Esophagus (tissue), 2 donors: ENCODE measurements at regions not wholly inside any gene's neighbourhood (a gene's known extent, or its start where the extent isn't known, plus 50 kb on each side); places are given as distances from the start of the nearest gene placed in this dataset.
"Not testable (repeated sequence)": the region's sequence is repeated elsewhere in the genome, so short reads cannot be mapped to it uniquely, and the experiment has no call there.

Experiments used
- H3K27ac ChIP-seq, 2 donors: one replicate each; pipeline ENCODE4 v1.5.1; 2013; ENCODE audit warnings: low read depth in 2 of 2, mild to moderate bottlenecking in 2 of 2, inconsistent platforms in 1 of 2, low read length in 1 of 2, moderate library complexity in 1 of 2
- H3K27me3 ChIP-seq, 2 donors: one replicate each; pipeline ENCODE4 v1.6.1; 2013; ENCODE audit warnings: low read length in 2 of 2, control low read depth in 1 of 2, mild to moderate bottlenecking in 1 of 2; ENCODE audit not compliant: insufficient read depth in 2 of 2, control insufficient read depth in 1 of 2
- H3K36me3 ChIP-seq, 2 donors: one replicate each; pipeline ENCODE4 v1.6.1; 2013; ENCODE audit warnings: low read length in 1 of 2; ENCODE audit not compliant: control insufficient read depth in 2 of 2, insufficient read depth in 2 of 2
- H3K4me1 ChIP-seq, 2 donors: one replicate each; pipeline ENCODE4 v1.6.1; 2013; ENCODE audit warnings: low read length in 1 of 2; ENCODE audit not compliant: control insufficient read depth in 2 of 2, insufficient read depth in 2 of 2
- H3K4me3 ChIP-seq, 2 donors: one replicate each; pipeline ENCODE4 v1.5.1; 2013; ENCODE audit warnings: low read length in 2 of 2, mild to moderate bottlenecking in 2 of 2, low read depth in 1 of 2, moderate library complexity in 1 of 2
- H3K9me3 ChIP-seq, 2 donors: one replicate each; pipeline ENCODE4 v1.6.1; 2013; ENCODE audit warnings: mild to moderate bottlenecking in 2 of 2, low read depth in 1 of 2, low read length in 1 of 2, moderate library complexity in 1 of 2; ENCODE audit not compliant: control insufficient read depth in 2 of 2, insufficient read depth in 1 of 2
- WGBS, 2 donors: extraction: QIAGEN DNeasy Blood & Tissue Kit; methylation state at CpG; one replicate each; pipeline ENCODE4 v1.1.7; 2013; 5-methylcytosine and 5-hydroxymethylcytosine counted together
- donor health status: healthy with polysubstance abuse.
- donor health status: Bipolar disorder and iron deficiency.

DNA sequence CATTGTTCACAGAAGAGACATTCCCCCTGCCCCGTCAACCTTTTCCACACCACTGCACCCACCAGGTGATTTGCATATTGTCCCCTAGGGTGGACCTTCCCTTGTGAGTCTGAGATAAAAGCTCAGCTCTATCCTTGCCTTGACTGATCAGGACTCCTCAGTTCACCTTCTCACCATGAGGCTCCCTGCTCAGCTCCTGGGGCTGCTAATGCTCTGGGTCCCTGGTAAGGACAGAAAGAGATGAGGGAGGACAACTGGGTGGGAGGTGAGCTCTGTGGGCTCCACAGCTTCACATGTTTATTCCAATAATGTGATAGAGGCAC, 1160.1 kb downstream of the RPIA start:
- Histone ChIP-seq H3K27me3 (no peaks in the 10 kb centered on the region), H3K4me3 (no peak overlapping the region)
- 77 to 83% methylated on average over 1 of the region's 1 CpG for WGBS, 2 donors

DNA sequence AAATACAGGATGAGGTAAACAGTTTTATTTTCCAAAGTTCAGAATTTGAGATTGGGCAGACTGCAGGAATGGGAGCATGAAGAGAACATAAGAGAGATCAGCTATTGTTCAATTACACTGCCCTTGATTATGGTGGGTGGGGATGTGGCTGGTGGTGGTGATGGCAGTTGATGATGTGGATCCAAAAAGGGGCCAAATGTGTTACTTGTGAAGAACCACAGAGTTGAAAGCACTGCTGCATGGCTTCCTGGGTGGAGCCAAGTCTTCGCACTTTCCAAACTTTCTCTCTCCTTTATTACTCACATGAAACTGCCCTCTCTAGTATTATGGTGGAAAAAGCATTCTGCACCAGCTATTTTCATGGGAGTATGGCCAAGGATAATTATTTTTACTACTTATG, 1162.0 kb downstream of the RPIA start:
- H3K4me1 ChIP-seq, H3K9me3 ChIP-seq, H3K27me3 ChIP-seq, H3K36me3 ChIP-seq, H3K4me3 ChIP-seq, H3K27ac ChIP-seq: not testable (repeated sequence)
- no CpG with 5 or more reads among the region's 1 CpG for WGBS, 2 donors

More for the DNA sequence above, 1160.1 kb downstream of the RPIA start:
- Histone ChIP-seq H3K9me3 (no peaks in the 10 kb centered on the region), H3K4me1 (no peaks in the 10 kb centered on the region), H3K27ac (no peak overlapping the region), H3K36me3 (no peaks in the 10 kb centered on the region)

DNA sequence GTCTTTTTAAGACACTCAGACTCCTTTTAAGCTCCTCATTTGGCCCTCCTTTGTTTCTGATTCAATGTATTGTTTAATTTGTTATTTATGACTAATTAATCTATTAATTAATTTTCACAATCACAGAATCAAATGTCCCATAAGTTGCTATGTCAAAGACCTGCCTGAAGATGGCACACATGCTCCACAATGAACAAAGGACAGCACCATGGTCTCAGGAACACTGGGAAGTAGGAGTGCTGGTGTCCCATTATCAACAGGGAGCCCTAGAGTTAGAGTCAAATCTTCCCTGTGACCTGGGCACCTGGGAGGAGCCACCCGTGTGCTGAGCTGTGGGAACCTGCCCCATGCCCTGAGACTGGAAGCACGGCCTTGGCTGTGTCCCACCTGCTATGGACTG, 1164.3 kb downstream of the RPIA start:
- not testable (repeated sequence) for H3K4me3 ChIP-seq, H3K36me3 ChIP-seq, H3K27ac ChIP-seq, H3K27me3 ChIP-seq, H3K4me1 ChIP-seq, H3K9me3 ChIP-seq
- WGBS, 2 donors = 50% methylated on average over 1 of the region's 2 CpGs; no CpG with 5 or more reads in 1 of the 2 donors

DNA sequence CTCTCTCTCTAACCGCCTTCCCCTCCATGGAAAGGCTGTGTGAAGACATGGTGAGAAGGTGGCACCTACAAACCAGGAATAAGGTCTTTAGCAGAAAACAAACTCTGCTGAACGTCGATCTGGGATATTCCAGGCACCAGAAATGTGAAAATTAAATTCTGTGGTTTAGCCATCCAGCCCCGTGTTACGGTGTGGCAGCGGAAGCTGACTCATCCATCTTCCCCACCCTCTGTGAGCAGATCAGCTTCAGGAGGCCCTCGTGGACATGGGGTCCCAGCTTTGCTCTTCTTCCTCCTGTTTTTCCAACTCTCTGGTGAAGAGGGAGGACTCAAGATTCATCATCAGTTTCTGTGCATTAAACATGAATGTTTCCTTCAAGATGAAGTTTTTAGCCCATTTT, 1164.8 kb downstream of the RPIA start:
- not testable (repeated sequence) for H3K9me3 ChIP-seq, H3K27me3 ChIP-seq
- 0 to 8% methylated on average over 1 of the region's 7 CpGs for WGBS, 2 donors

DNA sequence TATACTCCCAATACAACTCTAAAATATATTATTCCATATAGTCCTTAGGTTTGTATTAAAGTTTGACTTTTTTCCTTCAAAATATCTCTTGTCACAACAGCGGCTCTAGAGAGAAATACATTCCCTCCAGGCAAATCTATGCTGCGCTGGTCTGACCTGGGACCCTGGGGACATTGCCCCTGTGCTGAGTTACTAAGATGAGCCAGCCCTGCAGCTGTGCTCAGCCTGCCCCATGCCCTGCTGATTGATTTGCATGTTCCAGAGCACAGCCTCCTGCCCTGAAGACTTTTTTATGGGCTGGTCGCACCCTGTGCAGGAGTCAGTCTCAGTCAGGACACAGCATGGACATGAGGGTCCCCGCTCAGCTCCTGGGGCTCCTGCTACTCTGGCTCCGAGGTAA, 1170.7 kb downstream of the RPIA start:
- 35 to 83% methylated on average over 1 of the region's 5 CpGs for WGBS, 2 donors
- not testable (repeated sequence) for H3K27me3 ChIP-seq, H3K4me1 ChIP-seq

More for the DNA sequence above, 1164.8 kb downstream of the RPIA start:
- H3K27ac ChIP-seq, H3K4me1 ChIP-seq, H3K36me3 ChIP-seq, H3K4me3 ChIP-seq: not testable (repeated sequence)

DNA sequence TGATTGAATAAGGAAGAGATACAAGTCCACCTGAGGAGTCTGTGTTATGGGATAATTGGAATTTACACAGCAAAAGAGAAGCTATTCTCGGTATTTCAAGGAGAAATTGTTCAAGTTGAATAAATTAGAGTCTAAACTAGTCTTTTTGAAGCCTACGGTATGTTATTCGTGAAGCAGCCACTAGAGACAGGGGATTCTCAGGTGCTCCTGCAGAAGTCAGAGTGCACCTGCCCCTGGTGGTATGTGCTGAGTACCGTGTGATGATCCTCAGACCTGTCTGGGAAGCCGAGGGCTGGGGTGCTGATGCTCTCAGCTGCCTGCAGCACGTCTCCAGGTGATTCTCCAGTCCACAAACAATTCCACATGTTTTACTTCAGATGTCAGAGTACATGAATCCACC, 1171.7 kb downstream of the RPIA start:
- not testable (repeated sequence) for H3K4me1 ChIP-seq
- WGBS, 2 donors = no CpG with 5 or more reads among the region's 6 CpGs

More for the DNA sequence above, 1170.7 kb downstream of the RPIA start:
- not testable (repeated sequence) for H3K9me3 ChIP-seq, H3K4me3 ChIP-seq, H3K36me3 ChIP-seq, H3K27ac ChIP-seq

DNA sequence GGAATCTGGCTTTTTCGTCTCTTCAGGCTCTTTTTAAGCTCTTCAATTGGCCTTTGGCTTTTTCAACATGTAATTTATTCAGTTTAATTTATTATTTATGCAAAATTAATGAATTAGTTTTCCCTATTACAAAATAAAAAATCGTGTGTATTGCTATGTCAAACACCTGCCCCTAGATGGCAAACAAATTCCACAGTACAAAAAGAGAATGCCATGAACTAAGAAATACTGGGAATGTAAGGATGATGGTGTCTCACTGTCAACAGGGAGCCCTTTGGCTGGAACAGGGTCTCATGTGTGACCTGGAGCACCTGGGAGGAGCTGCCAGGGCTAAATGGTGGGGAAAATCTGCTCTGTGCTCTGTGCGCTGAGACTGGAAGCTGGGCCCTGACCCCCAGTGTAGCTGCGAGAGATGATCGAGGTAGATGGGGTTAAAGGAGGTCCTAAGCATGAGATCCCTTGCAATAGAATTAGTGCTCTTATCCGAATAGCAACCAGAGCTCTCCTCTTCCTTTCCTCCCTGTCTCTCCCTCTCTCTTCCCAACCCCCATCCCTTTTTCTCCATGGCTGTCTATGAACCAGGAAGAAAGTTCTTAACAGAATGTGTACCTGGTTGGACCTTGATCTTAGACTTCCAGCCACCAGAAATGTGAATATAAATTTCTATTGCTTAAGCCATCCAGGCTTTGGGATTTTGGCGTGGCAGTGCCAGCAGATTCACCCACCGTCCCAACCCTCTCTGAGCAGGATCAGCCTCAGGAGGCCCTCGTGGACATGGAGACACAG, 1183.5 kb downstream of the RPIA start:
- not testable (repeated sequence) for H3K4me1 ChIP-seq, H3K27me3 ChIP-seq, H3K27ac ChIP-seq, H3K36me3 ChIP-seq, H3K9me3 ChIP-seq, H3K4me3 ChIP-seq
- WGBS, 2 donors = 38 to 62% methylated on average over 2 to 3 of the region's 9 CpGs

More for the DNA sequence above, 1171.7 kb downstream of the RPIA start:
- H3K36me3 ChIP-seq, H3K9me3 ChIP-seq, H3K27me3 ChIP-seq, H3K27ac ChIP-seq, H3K4me3 ChIP-seq: not testable (repeated sequence)

DNA sequence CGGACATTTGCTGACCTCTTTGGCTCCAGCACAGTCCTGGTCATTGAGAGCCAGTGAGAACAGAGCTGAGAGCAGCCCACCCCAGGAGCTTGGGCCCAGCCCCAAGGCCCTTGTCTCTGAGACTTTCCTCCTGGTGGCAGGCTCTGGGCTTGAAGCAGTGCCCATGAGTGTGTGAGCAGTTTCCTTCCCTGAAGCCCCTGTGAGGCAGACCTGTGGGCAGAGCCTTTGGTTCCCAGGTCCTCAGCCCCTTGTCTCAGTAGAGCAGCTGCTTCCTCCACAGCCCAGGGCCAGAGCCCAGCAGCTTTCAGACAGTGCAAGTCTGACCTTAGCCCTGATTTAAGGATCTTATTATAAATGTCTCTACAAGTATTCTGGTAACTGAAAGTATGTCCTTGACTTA, 1185.0 kb downstream of the RPIA start:
- H3K4me3 ChIP-seq, H3K9me3 ChIP-seq, H3K36me3 ChIP-seq, H3K4me1 ChIP-seq, H3K27ac ChIP-seq, H3K27me3 ChIP-seq: not testable (repeated sequence)
- WGBS, 2 donors = no CpG with 5 or more reads among the region's 1 CpG

DNA sequence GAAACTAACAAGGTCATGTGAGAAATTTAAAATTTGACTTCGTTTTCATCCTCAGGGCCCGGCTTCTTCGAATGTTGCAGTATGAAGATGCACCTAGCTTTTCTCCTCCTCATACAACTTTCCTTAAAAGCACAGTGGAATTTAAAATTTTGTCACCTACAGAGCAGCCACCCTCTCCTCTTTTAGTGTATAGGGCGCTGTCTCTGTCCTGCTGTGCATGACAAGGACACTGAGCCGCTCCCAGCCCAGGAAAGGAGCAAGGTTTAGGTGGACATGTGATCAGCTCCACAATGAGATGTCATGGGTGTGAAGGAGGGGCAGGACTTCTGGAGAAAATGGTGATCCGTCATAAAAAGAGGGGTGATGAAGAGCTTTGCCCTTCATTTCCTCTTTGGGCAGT, 1185.4 kb downstream of the RPIA start:
- not testable (repeated sequence) for H3K27me3 ChIP-seq, H3K9me3 ChIP-seq, H3K4me1 ChIP-seq, H3K36me3 ChIP-seq, H3K27ac ChIP-seq, H3K4me3 ChIP-seq
- WGBS, 2 donors = 69 to 83% methylated on average over 6 of the region's 6 CpGs

DNA sequence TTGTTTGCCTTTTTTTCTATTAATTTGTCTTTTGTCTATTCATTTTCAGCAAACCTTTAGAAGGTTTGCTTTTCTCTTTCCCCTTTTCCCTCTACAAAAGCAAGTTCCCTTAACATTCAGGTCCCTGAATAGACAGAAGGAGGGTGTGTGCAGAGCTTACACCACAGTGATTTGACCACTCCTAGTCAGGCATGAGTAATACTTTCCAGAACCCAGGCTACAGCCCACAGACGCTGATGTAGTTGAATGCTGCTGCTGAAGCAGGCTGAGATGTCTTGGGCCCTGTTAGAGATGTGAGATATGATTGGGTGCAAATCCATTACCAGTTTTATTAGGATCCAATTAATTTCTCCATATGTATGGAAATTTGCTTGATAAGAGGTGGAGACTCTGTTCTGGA, 1191.4 kb downstream of the RPIA start:
- H3K4me3 ChIP-seq, H3K27me3 ChIP-seq, H3K36me3 ChIP-seq, H3K27ac ChIP-seq, H3K4me1 ChIP-seq, H3K9me3 ChIP-seq: not testable (repeated sequence)
- 11 to 38% methylated on average over 1 of the region's 1 CpG for WGBS, 2 donors
